GM12892 (cell line): ENCODE measurements at regions not wholly inside any gene's neighbourhood (a gene's known extent, or its start where the extent isn't known, plus 50 kb on each side); places are given as distances from the start of the nearest gene placed in this dataset.

Source experiments
- POLR2A ChIP-seq: IDR thresholded peaks from 2 replicates; pipeline ENCODE4 v1.6.1; 2011; ENCODE audit warnings: low read depth, low read length, control low read depth
- POLR2AphosphoS5 ChIP-seq: IDR thresholded peaks from 2 replicates; pipeline ENCODE4 v1.6.1; 2011; ENCODE audit warnings: low read depth, low read length, control low read depth

DNA sequence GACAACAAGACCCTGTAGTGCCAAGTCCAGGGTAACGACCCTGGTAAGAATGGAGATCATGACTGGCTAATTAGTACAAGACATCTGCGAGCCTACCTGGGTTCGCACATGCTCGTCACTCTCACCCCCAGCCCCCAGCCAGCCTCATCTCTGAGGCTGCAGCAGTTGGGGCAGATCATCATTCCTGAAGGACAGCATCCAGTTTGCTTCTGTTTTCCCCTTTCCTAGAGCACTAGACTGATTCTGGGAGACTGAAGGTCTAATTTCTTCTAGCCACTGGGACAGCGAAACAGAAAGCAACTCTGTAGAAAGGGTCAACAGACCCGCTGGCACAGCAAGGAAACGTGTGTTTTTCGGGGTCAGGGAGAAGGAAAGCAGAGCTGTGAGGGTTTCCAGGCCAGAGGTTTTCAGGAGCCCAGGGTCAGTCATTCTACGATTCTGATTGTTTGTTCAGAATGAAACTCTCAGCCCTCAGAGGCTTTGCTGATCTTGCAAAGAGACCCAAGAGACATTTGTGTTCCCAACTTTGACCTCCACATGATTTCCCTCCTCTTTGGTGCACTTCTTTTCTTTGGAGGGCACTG is 343.1 kb upstream of the NOCT start:
- TF ChIP-seq POLR2A, result no peak
- no peak for TF ChIP-seq POLR2AphosphoS5
